NCI-H510A treated with DMSO at 0.1 percent for 48 hours (cell line): ENCODE measurements at regions not wholly inside any gene's neighbourhood (a gene's known extent, or its start where the extent isn't known, plus 50 kb on each side); places are given as distances from the start of the nearest gene placed in this dataset.
"Not testable (repeated sequence)": the region's sequence is repeated elsewhere in the genome, so short reads cannot be mapped to it uniquely, and the experiment has no call there.

Experiments
- DNase-seq: peaks from one replicate; lab custom pipeline; 2025; lab: John Stamatoyannopoulos, UW

GRCh38 chr1:119253366-119253765 is 112.9 kb upstream of the WARS2 start:
- no peak for DNase-seq

GRCh38 chr1:119254067-119254720 is 113.7 kb upstream of the WARS2 start:
- DNase-seq: no peak

- not testable (repeated sequence) for DNase-seq
Observed at GRCh38 chr1:119256089-119256488, 112.5 kb upstream of the HAO2 start.

- DNase-seq: no peak
Observed at GRCh38 chr1:119260506-119260905, 108.1 kb upstream of the HAO2 start.

- no peak for DNase-seq
Observed at GRCh38 chr1:119266386-119266785, 102.2 kb upstream of the HAO2 start.

- no peak for DNase-seq
Observed at GRCh38 chr1:119266858-119267257, 101.7 kb upstream of the HAO2 start.

- not testable (repeated sequence) for DNase-seq
Observed at GRCh38 chr1:119267288-119267687, 101.3 kb upstream of the HAO2 start.

- DNase-seq: no peak
Observed at GRCh38 chr1:119268879-119269278, 99.7 kb upstream of the HAO2 start.

- peak; percentile 70 for DNase-seq
Observed at GRCh38 chr1:119275145-119276134, 93.1 kb upstream of the HAO2 start.

- peak; percentile 8 for DNase-seq
Observed at GRCh38 chr1:119276558-119276957, 92.0 kb upstream of the HAO2 start.

- DNase-seq: no peak
Observed at GRCh38 chr1:119279456-119280381, 88.9 kb upstream of the HAO2 start.

GRCh38 chr1:119285482-119285881 is 83.1 kb upstream of the HAO2 start:
- DNase-seq: no peak

GRCh38 chr1:119286587-119287181 is 81.9 kb upstream of the HAO2 start:
- DNase-seq: peak; percentile 69

- no peak for DNase-seq
Observed at GRCh38 chr1:119288751-119289150, 79.8 kb upstream of the HAO2 start.

- no peak for DNase-seq
Observed at GRCh38 chr1:119290297-119290696, 78.3 kb upstream of the HAO2 start.

- DNase-seq: no peak
Observed at GRCh38 chr1:119291611-119292206, 76.9 kb upstream of the HAO2 start.

- DNase-seq: no peak
Observed at GRCh38 chr1:119293797-119294196, 74.8 kb upstream of the HAO2 start.

- no peak for DNase-seq
Observed at GRCh38 chr1:119294199-119294598, 74.4 kb upstream of the HAO2 start.

GRCh38 chr1:119294722-119295121 is 73.9 kb upstream of the HAO2 start:
- DNase-seq: peak; percentile 45

GRCh38 chr1:119298687-119299303 is 69.8 kb upstream of the HAO2 start:
- DNase-seq: peak; percentile 21

- no peak for DNase-seq
Observed at GRCh38 chr1:119302011-119302410, 66.6 kb upstream of the HAO2 start.
